Keratinocyte (primary cell): ENCODE measurements at regions not wholly inside any gene's neighbourhood (a gene's known extent, or its start where the extent isn't known, plus 50 kb on each side); places are given as distances from the start of the nearest gene placed in this dataset.
"Not testable (repeated sequence)": the region's sequence is repeated elsewhere in the genome, so short reads cannot be mapped to it uniquely, and the experiment has no call there.

ENCODE experiments used
- CTCF ChIP-seq, 3 experiments: IDR thresholded peaks in 1 of 3; conservative IDR thresholded peaks in 1 of 3; optimal IDR thresholded peaks in 1 of 3; 2 replicates in 2 of 3; 3 replicates in 1 of 3; pipeline versions ENCODE3 to v1.5.1; 2011; ENCODE audit warnings: low read length in 3 of 3, mild to moderate bottlenecking in 3 of 3, moderate library complexity in 2 of 3, control low read depth in 1 of 3, inconsistent platforms in 1 of 3; ENCODE audit not compliant: insufficient read depth in 2 of 3; ENCODE audit errors: extremely low read depth in 1 of 3
- EZH2 ChIP-seq: IDR thresholded peaks from one replicate; pipeline ENCODE4 v1.6.1; 2012; ENCODE audit warnings: inconsistent platforms, mild to moderate bottlenecking, low read length, moderate library complexity

DNA sequence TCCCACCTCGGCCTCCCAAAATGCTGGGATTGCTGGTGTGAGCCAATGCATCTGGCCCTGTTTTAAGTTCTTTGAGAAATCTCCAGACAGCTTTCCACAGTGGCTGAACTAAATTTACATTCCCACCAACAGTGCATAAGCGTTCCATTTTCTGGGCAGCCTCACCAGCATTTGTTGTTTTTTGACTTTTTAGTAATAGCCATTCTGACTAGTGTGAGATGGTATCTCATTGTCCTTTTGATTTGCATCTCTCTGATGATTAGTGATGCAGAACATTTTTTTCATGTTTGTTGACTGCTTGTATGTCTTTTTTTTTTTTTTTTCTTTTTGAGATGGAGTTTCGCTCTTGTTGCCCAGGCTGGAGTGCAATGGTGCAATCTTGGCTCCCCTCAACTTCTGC is 117.4 kb upstream of the TBX3 start:
- not testable (repeated sequence) for TF ChIP-seq CTCF (optimal IDR thresholded peaks at IDR 0.05 in 1 of 3, IDR thresholded peaks at IDR 0.05 in 1 of 3, conservative IDR thresholded peaks at IDR 0.05 in 1 of 3; ENCODE audit: extremely low read depth in 1 of 3, insufficient read depth in 2 of 3, low read length in 3 of 3); EZH2
